HG03039 (cell line): ENCODE measurements at regions not wholly inside any gene's neighbourhood (a gene's known extent, or its start where the extent isn't known, plus 50 kb on each side); places are given as distances from the start of the nearest gene placed in this dataset.

Source experiments
- ATAC-seq: cut with Tn5 transposase; IDR thresholded peaks from one replicate; pipeline ENCODE4 v1.9.1; 2021; ENCODE audit warnings: mild to moderate bottlenecking, moderate library complexity; ENCODE audit not compliant: unreplicated experiment

GRCh38 chr9:13505797-13506196 lies 226.3 kb upstream of the MPDZ start:
- ATAC-seq, result no peak

- ATAC-seq, result no peak
Observed at GRCh38 chr9:13503599-13503998, 224.1 kb upstream of the MPDZ start.

- ATAC-seq, result no peak
Observed at GRCh38 chr9:13502484-13502883, 223.0 kb upstream of the MPDZ start.

- no peak for ATAC-seq
Observed at GRCh38 chr9:13501018-13501417, 221.5 kb upstream of the MPDZ start.

GRCh38 chr9:13500034-13500433 lies 220.5 kb upstream of the MPDZ start:
- ATAC-seq, result no peak

GRCh38 chr9:13493697-13494096 lies 214.2 kb upstream of the MPDZ start:
- no peak for ATAC-seq

GRCh38 chr9:13491493-13492424 lies 212.3 kb upstream of the MPDZ start:
- ATAC-seq, result no peak

GRCh38 chr9:13491138-13491492 lies 211.6 kb upstream of the MPDZ start:
- ATAC-seq, result no peak

- ATAC-seq, result no peak
Observed at GRCh38 chr9:13487936-13488335, 208.4 kb upstream of the MPDZ start.

- ATAC-seq, result no peak
Observed at GRCh38 chr9:13487498-13487897, 208.0 kb upstream of the MPDZ start.

GRCh38 chr9:13487071-13487470 lies 207.6 kb upstream of the MPDZ start:
- no peak for ATAC-seq

- no peak for ATAC-seq
Observed at GRCh38 chr9:13485068-13485596, 205.6 kb upstream of the MPDZ start.

GRCh38 chr9:13484186-13484585 lies 204.7 kb upstream of the MPDZ start:
- no peak for ATAC-seq

- no peak for ATAC-seq
Observed at GRCh38 chr9:13481274-13481673, 201.8 kb upstream of the MPDZ start.

- ATAC-seq, result no peak
Observed at GRCh38 chr9:13480693-13481092, 201.2 kb upstream of the MPDZ start.

- no peak for ATAC-seq
Observed at GRCh38 chr9:13479096-13479495, 199.6 kb upstream of the MPDZ start.

- ATAC-seq, result no peak
Observed at GRCh38 chr9:13478639-13479038, 199.1 kb upstream of the MPDZ start.

- ATAC-seq, result no peak
Observed at GRCh38 chr9:13478160-13478559, 198.7 kb upstream of the MPDZ start.

- ATAC-seq, result no peak
Observed at GRCh38 chr9:13470836-13471235, 191.3 kb upstream of the MPDZ start.

- no peak for ATAC-seq
Observed at GRCh38 chr9:13467157-13467556, 187.7 kb upstream of the MPDZ start.

- ATAC-seq, result no peak
Observed at GRCh38 chr9:13461414-13461991, 182.0 kb upstream of the MPDZ start.

- no peak for ATAC-seq
Observed at GRCh38 chr9:13459071-13459470, 179.6 kb upstream of the MPDZ start.
